ENCODE measurements at regions not wholly inside any gene's neighbourhood (a gene's known extent, or its start where the extent isn't known, plus 50 kb on each side); places are given as distances from the start of the nearest gene placed in this dataset.

DNA sequence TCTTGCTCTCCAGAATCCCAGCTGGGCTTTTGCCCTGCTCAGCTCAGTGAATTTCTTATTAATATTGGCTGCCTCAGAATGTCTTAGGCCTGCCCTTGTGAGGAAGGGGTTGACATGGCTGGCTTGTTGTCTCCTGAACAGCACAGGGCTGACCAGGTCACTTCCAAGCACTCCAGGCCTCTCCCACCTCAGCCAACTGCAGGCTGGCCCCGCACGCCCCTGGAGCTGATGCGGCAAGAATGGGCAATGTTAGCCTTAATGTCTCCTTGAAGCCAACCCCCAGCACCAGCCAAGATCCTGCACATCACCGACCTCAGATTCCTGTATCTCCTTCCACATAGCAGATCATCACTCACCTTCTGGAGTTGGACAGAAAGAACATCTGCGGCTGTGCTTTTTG is 598.6 kb downstream of the AJAP1 start:
- Histone ChIP-seq H3K27me3 (ENCODE audit: control insufficient read depth, insufficient read depth, low read length) (peaks cover 2% of the 10 kb centered on the region), H3K9me3 (replicated peaks; ENCODE audit: control insufficient read depth, low read depth, low read length) (no peaks in the 10 kb centered on the region), H3K27ac (ENCODE audit: low read length) (no peak overlapping the region), H3K36me3 (ENCODE audit: control insufficient read depth, insufficient read depth, low read length) (no peaks in the 10 kb centered on the region), H3K4me3 (ENCODE audit: low read length) (no peak overlapping the region), H3K4me1 (ENCODE audit: control insufficient read depth, insufficient read depth, low read length) (no peaks in the 10 kb centered on the region)
- no peak for DNase-seq
- WGBS (ENCODE audit: insufficient coverage): 75% methylated on average over 4 of the region's 5 CpGs

DNA sequence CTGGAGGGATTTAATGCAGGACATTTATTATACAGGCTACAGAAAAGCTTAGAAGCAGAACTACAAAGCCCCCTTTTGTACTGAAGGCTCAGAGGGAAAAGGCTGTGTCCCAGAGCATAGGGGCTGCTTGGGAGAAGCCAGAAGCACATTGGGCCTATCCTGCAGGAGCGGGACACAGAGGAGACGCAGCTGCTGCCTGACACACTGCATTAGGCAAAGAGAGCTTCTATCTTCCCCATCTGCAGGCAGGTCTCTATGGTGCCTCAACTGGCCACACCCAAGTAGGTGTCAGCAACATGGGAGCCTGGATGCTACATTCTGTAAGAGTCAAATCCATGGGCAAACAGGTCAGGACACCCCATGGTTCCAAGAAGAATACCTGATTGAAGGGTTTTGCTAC is 595.9 kb downstream of the AJAP1 start:
- Histone ChIP-seq H3K9me3 (replicated peaks; ENCODE audit: control insufficient read depth, low read depth, low read length) (no peaks in the 10 kb centered on the region), H3K27ac (ENCODE audit: low read length) (no peak overlapping the region), H3K4me3 (ENCODE audit: low read length) (no peak overlapping the region), H3K27me3 (ENCODE audit: control insufficient read depth, insufficient read depth, low read length) (peaks cover 2% of the 10 kb centered on the region), H3K4me1 (ENCODE audit: control insufficient read depth, insufficient read depth, low read length) (no peaks in the 10 kb centered on the region), H3K36me3 (ENCODE audit: control insufficient read depth, insufficient read depth, low read length) (no peaks in the 10 kb centered on the region)
- WGBS (ENCODE audit: insufficient coverage): 81% methylated on average over 2 of the region's 2 CpGs
- no peak for DNase-seq

DNA sequence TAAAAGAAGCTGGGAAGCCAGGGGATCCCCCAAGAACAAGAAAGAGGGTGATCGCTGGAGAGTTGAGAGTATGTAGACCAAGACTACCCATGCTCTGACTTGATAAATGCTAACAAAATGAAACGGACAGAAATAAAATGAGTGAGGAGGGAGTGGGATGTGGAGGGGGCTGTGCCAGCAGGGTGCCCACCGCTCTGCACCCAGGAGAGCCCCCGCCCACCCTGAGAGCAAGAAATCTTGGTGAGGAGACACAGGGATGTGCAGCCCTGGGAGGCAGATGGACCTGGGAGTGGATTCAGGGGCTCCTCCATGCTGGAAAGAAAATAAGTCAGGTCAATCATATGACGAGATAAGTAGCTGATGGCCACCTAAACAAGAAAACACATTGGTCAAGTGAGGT is 590.9 kb downstream of the AJAP1 start:
- Histone ChIP-seq H3K9me3 (replicated peaks; ENCODE audit: control insufficient read depth, low read depth, low read length) (no peaks in the 10 kb centered on the region), H3K27ac (ENCODE audit: low read length) (no peak overlapping the region), H3K27me3 (ENCODE audit: control insufficient read depth, insufficient read depth, low read length) (peaks cover 4% of the 10 kb centered on the region), H3K4me3 (ENCODE audit: low read length) (no peak overlapping the region), H3K36me3 (ENCODE audit: control insufficient read depth, insufficient read depth, low read length) (no peaks in the 10 kb centered on the region), H3K4me1 (ENCODE audit: control insufficient read depth, insufficient read depth, low read length) (no peaks in the 10 kb centered on the region)
- WGBS (ENCODE audit: insufficient coverage): 76% methylated on average over 4 of the region's 5 CpGs
- no peak for DNase-seq

DNA sequence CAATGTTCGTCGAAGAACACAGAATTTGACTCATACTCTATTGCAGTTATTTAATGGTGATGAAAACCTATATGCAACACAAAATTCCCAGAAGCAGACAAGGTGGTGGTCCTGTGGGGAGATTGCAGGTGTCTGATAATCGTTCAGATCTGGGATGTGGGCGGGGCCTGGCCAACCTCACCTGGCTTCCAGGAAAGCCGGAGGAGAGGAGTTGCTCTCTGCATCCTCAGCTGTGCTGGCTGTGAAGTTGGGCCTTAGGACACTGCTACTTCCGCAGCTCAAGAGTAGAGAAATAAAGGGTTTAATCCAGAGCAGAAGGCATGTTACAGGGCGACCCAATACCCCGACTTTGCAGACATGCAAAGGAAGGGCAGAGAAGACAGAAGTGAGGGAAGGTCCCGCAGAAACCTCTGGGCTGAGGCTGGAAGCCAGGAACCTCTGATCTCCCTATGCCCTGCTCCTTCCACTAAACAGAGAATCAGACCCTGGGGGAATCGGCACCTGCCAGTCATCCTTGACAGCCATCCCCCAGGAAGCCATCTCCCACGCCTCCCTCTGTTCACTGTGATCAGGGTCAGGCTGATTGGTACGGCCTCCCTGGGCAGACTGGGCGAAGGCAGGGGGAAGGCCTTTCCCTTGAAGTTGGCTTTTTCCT is 590.3 kb downstream of the AJAP1 start:
- Histone ChIP-seq H3K27me3 (ENCODE audit: control insufficient read depth, insufficient read depth, low read length) (peaks cover 4% of the 10 kb centered on the region), H3K4me3 (ENCODE audit: low read length) (no peak overlapping the region), H3K9me3 (replicated peaks; ENCODE audit: control insufficient read depth, low read depth, low read length) (no peaks in the 10 kb centered on the region), H3K27ac (ENCODE audit: low read length) (no peak overlapping the region), H3K36me3 (ENCODE audit: control insufficient read depth, insufficient read depth, low read length) (no peaks in the 10 kb centered on the region), H3K4me1 (ENCODE audit: control insufficient read depth, insufficient read depth, low read length) (no peaks in the 10 kb centered on the region)
- no peak for DNase-seq
- WGBS (ENCODE audit: insufficient coverage): 73% methylated on average over 8 of the region's 13 CpGs

DNA sequence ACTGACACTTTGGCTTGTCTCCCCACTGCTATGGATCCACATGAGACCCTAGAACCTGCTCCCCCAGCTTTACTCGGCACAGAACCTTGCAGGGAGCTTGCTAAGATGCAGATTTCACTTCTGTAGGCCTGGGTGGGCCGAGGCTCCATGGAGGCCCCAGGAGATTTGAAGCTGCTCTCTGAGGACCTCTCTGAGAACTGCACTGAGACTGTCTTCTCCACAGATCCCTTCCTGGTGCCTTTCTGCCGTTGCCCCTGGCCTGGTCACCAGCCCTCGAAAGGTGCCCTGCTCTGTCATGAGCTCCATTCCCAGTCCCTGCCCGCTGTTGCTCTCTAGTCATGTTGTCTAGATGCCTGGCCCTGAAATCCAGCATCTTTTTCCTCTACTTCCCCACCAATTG is 588.4 kb downstream of the AJAP1 start:
- Histone ChIP-seq H3K4me3 (ENCODE audit: low read length) (no peak overlapping the region), H3K4me1 (ENCODE audit: control insufficient read depth, insufficient read depth, low read length) (peaks cover 5% of the 10 kb centered on the region), H3K36me3 (ENCODE audit: control insufficient read depth, insufficient read depth, low read length) (no peaks in the 10 kb centered on the region), H3K27me3 (ENCODE audit: control insufficient read depth, insufficient read depth, low read length) (peaks cover 5% of the 10 kb centered on the region), H3K9me3 (replicated peaks; ENCODE audit: control insufficient read depth, low read depth, low read length) (no peaks in the 10 kb centered on the region), H3K27ac (ENCODE audit: low read length) (no peak overlapping the region)
- no peak for DNase-seq
- WGBS (ENCODE audit: insufficient coverage): 68% methylated on average over 5 of the region's 5 CpGs

DNA sequence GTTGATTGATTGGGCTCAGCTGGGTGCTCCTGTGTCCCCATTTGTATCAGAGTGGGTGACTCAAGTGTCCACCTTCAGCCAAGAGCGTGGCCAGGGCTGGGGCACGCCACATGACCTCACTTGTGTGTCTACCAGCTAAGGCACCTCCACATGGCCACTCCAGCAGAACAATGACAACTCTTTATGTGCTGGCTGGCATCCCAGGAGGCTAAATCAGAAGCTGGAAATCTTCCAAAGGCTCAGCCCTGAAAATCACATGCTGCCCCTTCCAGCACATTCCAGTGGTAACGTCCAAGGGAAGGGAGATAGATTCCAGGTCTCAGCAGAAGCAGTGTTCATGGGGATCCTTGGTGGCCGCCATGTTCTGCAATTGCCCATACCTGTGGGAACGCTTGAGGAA is 585.5 kb downstream of the AJAP1 start:
- Histone ChIP-seq H3K27ac (ENCODE audit: low read length) (no peak overlapping the region), H3K9me3 (replicated peaks; ENCODE audit: control insufficient read depth, low read depth, low read length) (no peaks in the 10 kb centered on the region), H3K4me3 (ENCODE audit: low read length) (no peak overlapping the region), H3K36me3 (ENCODE audit: control insufficient read depth, insufficient read depth, low read length) (no peaks in the 10 kb centered on the region), H3K27me3 (ENCODE audit: control insufficient read depth, insufficient read depth, low read length) (peaks cover 12% of the 10 kb centered on the region), H3K4me1 (ENCODE audit: control insufficient read depth, insufficient read depth, low read length) (peaks cover 5% of the 10 kb centered on the region)
- 82% methylated on average over 3 of the region's 5 CpGs for WGBS (ENCODE audit: insufficient coverage)
- DNase-seq: no peak

DNA sequence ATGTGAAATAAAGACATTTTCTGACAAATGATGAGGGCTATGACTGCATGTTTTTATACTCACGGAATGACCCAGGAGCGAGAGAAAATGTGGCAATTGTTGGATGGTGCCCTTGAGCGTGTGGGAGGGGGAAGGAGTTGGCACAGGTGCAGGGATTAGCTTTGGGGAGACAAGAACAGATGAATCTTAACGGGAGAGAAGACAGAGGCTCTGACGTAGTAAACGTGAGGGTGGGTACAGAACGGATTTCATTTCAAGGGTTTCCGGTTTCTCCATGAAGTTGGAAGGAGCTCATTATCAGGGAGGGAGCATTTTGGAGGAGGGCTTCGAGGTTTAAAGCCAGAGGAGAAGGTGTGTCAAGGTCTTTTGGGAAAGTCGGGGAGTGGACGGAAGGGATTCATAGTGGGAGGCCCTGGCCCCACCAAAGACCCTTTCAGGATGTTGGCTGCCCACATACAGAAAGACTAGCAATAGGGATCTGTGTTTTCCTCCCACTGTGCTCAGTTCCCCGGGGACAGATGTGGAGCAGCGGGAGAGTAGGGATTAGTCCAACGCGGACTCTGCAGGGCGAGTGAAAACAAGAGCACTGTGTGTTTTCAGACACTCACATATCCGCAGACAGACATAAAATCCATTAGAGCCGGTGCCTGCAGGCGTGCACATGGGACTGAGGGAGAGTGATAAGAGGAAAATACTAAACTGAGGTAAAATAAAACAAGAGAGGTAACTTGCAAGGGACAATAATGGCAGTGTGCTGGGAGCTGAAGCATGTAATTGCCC is 584.1 kb downstream of the AJAP1 start:
- Histone ChIP-seq H3K27ac (ENCODE audit: low read length) (no peak overlapping the region), H3K4me3 (ENCODE audit: low read length) (no peak overlapping the region), H3K4me1 (ENCODE audit: control insufficient read depth, insufficient read depth, low read length) (peaks cover 5% of the 10 kb centered on the region), H3K9me3 (replicated peaks; ENCODE audit: control insufficient read depth, low read depth, low read length) (no peaks in the 10 kb centered on the region), H3K27me3 (ENCODE audit: control insufficient read depth, insufficient read depth, low read length) (peaks cover 12% of the 10 kb centered on the region), H3K36me3 (ENCODE audit: control insufficient read depth, insufficient read depth, low read length) (no peaks in the 10 kb centered on the region)
- 56% methylated on average over 13 of the region's 19 CpGs for WGBS (ENCODE audit: insufficient coverage)
- no peak for DNase-seq

DNA sequence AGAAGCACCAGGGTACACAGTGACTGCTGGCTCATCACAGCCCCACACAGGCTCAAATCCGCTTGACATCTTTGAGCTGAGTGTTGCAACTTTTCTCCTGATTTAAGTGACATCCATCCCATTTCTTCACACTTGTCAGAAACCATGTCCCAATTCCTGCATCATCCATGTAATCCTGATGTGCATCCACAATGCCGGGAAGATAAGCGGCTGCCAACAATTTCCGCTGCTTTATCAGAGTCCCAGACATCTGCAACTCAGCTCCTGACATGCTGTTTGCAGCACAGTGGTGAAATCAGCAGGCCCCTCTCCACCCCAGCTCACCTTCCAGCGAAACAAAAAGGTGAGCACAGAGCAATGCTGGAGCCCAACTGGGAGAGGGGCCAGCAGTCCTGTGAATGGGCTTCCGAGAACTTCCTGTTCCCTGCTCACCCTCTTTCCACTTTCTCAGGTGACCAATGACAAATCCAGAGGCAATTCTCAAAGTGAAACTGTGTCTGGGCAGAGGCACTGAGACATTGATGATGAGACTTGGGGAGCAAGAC is 581.0 kb downstream of the AJAP1 start:
- 58% methylated on average over 5 of the region's 6 CpGs for WGBS (ENCODE audit: insufficient coverage)
- Histone ChIP-seq H3K27me3 (ENCODE audit: control insufficient read depth, insufficient read depth, low read length) (peaks cover 14% of the 10 kb centered on the region), H3K9me3 (replicated peaks; ENCODE audit: control insufficient read depth, low read depth, low read length) (no peaks in the 10 kb centered on the region)

DNA sequence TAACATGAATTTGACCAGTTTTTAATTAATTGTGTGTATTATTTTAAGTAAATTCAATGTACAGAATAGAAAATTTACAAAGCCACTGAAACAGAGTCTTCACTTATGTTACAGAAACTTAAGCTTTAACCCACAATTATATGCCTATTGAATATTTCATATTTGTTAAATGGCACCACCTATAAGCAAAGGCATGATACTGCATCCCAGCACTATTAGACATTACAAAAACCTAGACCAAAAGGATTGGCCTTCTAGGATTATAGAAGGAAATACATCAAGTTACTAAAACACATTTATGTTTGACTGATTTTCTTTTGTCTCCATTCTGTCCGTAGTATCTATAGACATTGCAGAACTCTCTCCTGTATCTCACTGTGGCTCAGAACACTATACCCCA is 578.1 kb downstream of the AJAP1 start:
- 60% methylated on average over 1 of the region's 1 CpG for WGBS (ENCODE audit: insufficient coverage)
- Histone ChIP-seq H3K4me3 (ENCODE audit: low read length) (no peak overlapping the region), H3K36me3 (ENCODE audit: control insufficient read depth, insufficient read depth, low read length) (no peaks in the 10 kb centered on the region), H3K9me3 (replicated peaks; ENCODE audit: control insufficient read depth, low read depth, low read length) (no peaks in the 10 kb centered on the region), H3K4me1 (ENCODE audit: control insufficient read depth, insufficient read depth, low read length) (no peaks in the 10 kb centered on the region), H3K27me3 (ENCODE audit: control insufficient read depth, insufficient read depth, low read length) (peaks cover 13% of the 10 kb centered on the region), H3K27ac (ENCODE audit: low read length) (no peak overlapping the region)
- no peak for DNase-seq

More for the DNA sequence above, 581.0 kb downstream of the AJAP1 start:
- H3K4me3 ChIP-seq (ENCODE audit: low read length): no peak overlapping the region
- no peak for DNase-seq
- H3K36me3 ChIP-seq (ENCODE audit: control insufficient read depth, insufficient read depth, low read length): no peaks in the 10 kb centered on the region
- peaks cover 5% of the 10 kb centered on the region for H3K4me1 ChIP-seq (ENCODE audit: control insufficient read depth, insufficient read depth, low read length)
- no peak overlapping the region for H3K27ac ChIP-seq (ENCODE audit: low read length)

DNA sequence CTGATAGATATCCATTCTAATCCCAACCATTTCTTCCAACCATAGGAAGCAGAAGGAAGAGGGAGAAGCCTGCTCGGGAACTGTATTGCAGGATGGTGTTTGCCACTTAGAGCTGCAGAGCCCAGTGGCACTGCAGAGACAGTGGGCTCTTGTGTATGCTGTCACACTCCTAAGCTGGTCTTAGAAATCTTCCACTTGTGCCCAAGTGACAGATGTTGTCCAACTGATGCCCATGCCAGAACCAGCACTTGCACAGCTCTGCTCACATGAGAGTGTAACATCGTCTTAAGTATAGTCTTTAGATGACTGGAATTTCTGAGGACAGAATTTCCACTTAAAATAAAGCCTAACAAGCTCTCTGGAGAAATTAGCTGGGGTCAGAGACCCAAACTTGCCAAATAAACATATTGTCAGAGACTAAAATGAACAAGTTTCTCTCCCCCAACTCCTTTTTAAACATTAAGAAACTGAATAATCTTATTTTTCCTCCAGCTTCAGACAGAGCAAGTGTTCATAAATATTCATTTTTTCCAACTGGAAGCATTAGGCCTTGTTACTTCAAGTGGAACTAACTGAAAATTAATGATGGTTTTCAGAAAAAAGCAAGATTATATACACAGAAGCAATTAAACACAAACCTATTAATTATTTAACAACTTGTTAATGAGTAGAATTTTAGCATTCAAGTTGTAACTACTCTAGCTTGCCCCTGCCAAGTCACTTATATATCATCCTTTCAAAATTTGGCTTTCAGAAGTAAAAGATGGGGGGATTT is 577.3 kb downstream of the AJAP1 start:
- H3K36me3 ChIP-seq (ENCODE audit: control insufficient read depth, insufficient read depth, low read length): no peaks in the 10 kb centered on the region
- no peaks in the 10 kb centered on the region for H3K9me3 ChIP-seq (replicated peaks; ENCODE audit: control insufficient read depth, low read depth, low read length)
- no peaks in the 10 kb centered on the region for H3K4me1 ChIP-seq (ENCODE audit: control insufficient read depth, insufficient read depth, low read length)
- 29% methylated on average over 1 of the region's 2 CpGs for WGBS (ENCODE audit: insufficient coverage)
- no peak for DNase-seq
- H3K27me3 ChIP-seq (ENCODE audit: control insufficient read depth, insufficient read depth, low read length): peaks cover 13% of the 10 kb centered on the region
- no peak overlapping the region for H3K4me3 ChIP-seq (ENCODE audit: low read length)
- no peak overlapping the region for H3K27ac ChIP-seq (ENCODE audit: low read length)
